GM21528 (cell line): ENCODE measurements at regions not wholly inside any gene's neighbourhood (a gene's known extent, or its start where the extent isn't known, plus 50 kb on each side); places are given as distances from the start of the nearest gene placed in this dataset.
"Not testable (repeated sequence)": the region's sequence is repeated elsewhere in the genome, so short reads cannot be mapped to it uniquely, and the experiment has no call there.

Experiments
- ATAC-seq: cut with Tn5 transposase; IDR thresholded peaks from one replicate; pipeline ENCODE4 v1.9.1; 2021; ENCODE audit warnings: mild to moderate bottlenecking, moderate library complexity; ENCODE audit not compliant: unreplicated experiment, low FRiP score

- no peak for ATAC-seq
These were observed 55.1 kb downstream of the TTC6 start for GRCh38 chr14:37650356-37651037.

- no peak for ATAC-seq
These were observed 56.6 kb downstream of the TTC6 start for GRCh38 chr14:37652042-37652441.

GRCh38 chr14:37655418-37655817 is 60.0 kb downstream of the TTC6 start:
- no peak for ATAC-seq

GRCh38 chr14:37658156-37658555 is 62.7 kb downstream of the TTC6 start:
- no peak for ATAC-seq

GRCh38 chr14:37663498-37663897 is 68.1 kb downstream of the TTC6 start:
- ATAC-seq, result no peak

- no peak for ATAC-seq
These were observed 70.0 kb downstream of the TTC6 start for GRCh38 chr14:37665479-37665878.

GRCh38 chr14:37665951-37666350 is 70.5 kb downstream of the TTC6 start:
- ATAC-seq, result no peak

GRCh38 chr14:37668646-37669045 is 73.2 kb downstream of the TTC6 start:
- ATAC-seq, result no peak

GRCh38 chr14:37669242-37669641 is 73.8 kb downstream of the TTC6 start:
- no peak for ATAC-seq

GRCh38 chr14:37673439-37673838 is 78.0 kb downstream of the TTC6 start:
- ATAC-seq, result no peak

- ATAC-seq, result no peak
These were observed 83.5 kb downstream of the TTC6 start for GRCh38 chr14:37678916-37679315.

GRCh38 chr14:37681486-37681885 is 86.1 kb downstream of the TTC6 start:
- no peak for ATAC-seq

GRCh38 chr14:37692680-37693079 is 97.3 kb downstream of the TTC6 start:
- not testable (repeated sequence) for ATAC-seq

GRCh38 chr14:37693420-37693819 is 98.0 kb downstream of the TTC6 start:
- ATAC-seq, result not testable (repeated sequence)

GRCh38 chr14:37695866-37696265 is 100.4 kb downstream of the TTC6 start:
- no peak for ATAC-seq

- ATAC-seq, result no peak
These were observed 102.2 kb downstream of the TTC6 start for GRCh38 chr14:37697489-37698121.

GRCh38 chr14:37698840-37699777 is 103.7 kb downstream of the TTC6 start:
- no peak for ATAC-seq

GRCh38 chr14:37707716-37708115 is 112.3 kb downstream of the TTC6 start:
- no peak for ATAC-seq

- ATAC-seq, result no peak
These were observed 113.1 kb downstream of the TTC6 start for GRCh38 chr14:37708481-37708880.

- ATAC-seq, result no peak
These were observed 114.2 kb downstream of the TTC6 start for GRCh38 chr14:37709419-37710195.
